Immature natural killer cell (primary cell): ENCODE measurements at regions not wholly inside any gene's neighbourhood (a gene's known extent, or its start where the extent isn't known, plus 50 kb on each side); places are given as distances from the start of the nearest gene placed in this dataset.

Source experiments
- DNase-seq, 3 donors: peaks; one replicate each; pipeline ENCODE4 v3.0.0; 2022; ENCODE audit warnings: mixed read lengths in 1 of 3
- H3K27ac Mint-ChIP-seq, 6 donors: one replicate each; pipeline ENCODE4 v1.8.0; 2020; ENCODE audit warnings: mixed read lengths in 6 of 6, mild to moderate bottlenecking in 5 of 6, inconsistent platforms in 4 of 6, moderate library complexity in 3 of 6
- H3K27me3 Mint-ChIP-seq, 3 donors: one replicate each; pipeline ENCODE4 v1.8.0; 2020 to 2021; ENCODE audit warnings: low read depth in 3 of 3, mild to moderate bottlenecking in 3 of 3, mixed read lengths in 3 of 3, moderate library complexity in 3 of 3, inconsistent platforms in 1 of 3
- H3K36me3 Mint-ChIP-seq, 3 donors: one replicate each; pipeline ENCODE4 v1.8.0; 2020; ENCODE audit warnings: mixed read lengths in 3 of 3, inconsistent platforms in 2 of 3, mild to moderate bottlenecking in 2 of 3
- H3K4me1 Mint-ChIP-seq, 2 donors: one replicate each; pipeline ENCODE4 v1.8.0; 2020; ENCODE audit warnings: inconsistent platforms in 2 of 2, mild to moderate bottlenecking in 2 of 2, mixed read lengths in 2 of 2, moderate library complexity in 1 of 2
- H3K4me3 Mint-ChIP-seq, 5 donors: one replicate each; pipeline ENCODE4 v1.8.0; 2020; ENCODE audit warnings: mild to moderate bottlenecking in 5 of 5, mixed read lengths in 5 of 5, inconsistent platforms in 3 of 5, moderate library complexity in 3 of 5
- H3K9me3 Mint-ChIP-seq, 6 donors: one replicate each; pipeline ENCODE4 v1.8.0; 2020; ENCODE audit warnings: mild to moderate bottlenecking in 6 of 6, mixed read lengths in 6 of 6, inconsistent platforms in 4 of 6, moderate library complexity in 3 of 6

- Mint-ChIP-seq H3K4me1 (peaks cover 0 to 7% of the 10 kb centered on the region in 2 donors), H3K36me3 (no peaks in the 10 kb centered on the region), H3K27me3 (peaks cover 0 to 2% (median 0%) of the 10 kb centered on the region in 3 donors), H3K27ac (no peak overlapping the region), H3K4me3 (peak overlapping the region in 1 of 5 donors; percentile 71), H3K9me3 (peaks cover 1 to 16% (median 9%) of the 10 kb centered on the region in 6 donors)
- DNase-seq, result no peak
These were observed 432.5 kb upstream of the PCDH15 start for GRCh38 chr10:55233505-55233904.

GRCh38 chr10:55233090-55233489 lies 432.1 kb upstream of the PCDH15 start:
- H3K4me1 Mint-ChIP-seq, result peaks cover 0 to 7% of the 10 kb centered on the region in 2 donors
- peak overlapping the region in 1 of 5 donors; percentile 71 for H3K4me3 Mint-ChIP-seq
- H3K36me3 Mint-ChIP-seq, result no peaks in the 10 kb centered on the region
- DNase-seq, result no peak
- H3K27ac Mint-ChIP-seq, result no peak overlapping the region
- H3K9me3 Mint-ChIP-seq, result peaks cover 1 to 17% (median 9%) of the 10 kb centered on the region in 6 donors
- H3K27me3 Mint-ChIP-seq, result peaks cover 0 to 2% (median 0%) of the 10 kb centered on the region in 3 donors

- no peaks in the 10 kb centered on the region for H3K36me3 Mint-ChIP-seq
- no peak for DNase-seq
These were observed 431.5 kb upstream of the PCDH15 start for GRCh38 chr10:55232553-55232952.

DNA sequence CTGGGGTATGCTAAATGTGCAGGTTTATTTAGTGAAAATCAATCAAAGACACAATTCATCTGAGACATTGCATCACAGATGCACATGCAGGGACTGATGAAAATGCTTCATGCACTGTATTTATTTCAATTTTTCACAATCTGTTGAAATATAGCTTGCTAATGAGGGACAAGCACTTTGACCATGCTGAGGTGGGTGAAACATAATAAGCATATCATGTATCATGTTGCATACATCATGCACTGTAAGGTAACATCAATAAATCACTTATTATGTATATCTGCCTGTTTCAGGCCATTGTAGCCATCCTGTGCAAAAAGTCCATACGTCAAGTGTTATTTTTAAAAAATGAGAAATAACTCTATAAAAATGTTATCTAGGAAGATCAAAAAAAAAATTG lies 426.9 kb upstream of the PCDH15 start:
- no peaks in the 10 kb centered on the region for H3K27me3 Mint-ChIP-seq
- no peaks in the 10 kb centered on the region for H3K36me3 Mint-ChIP-seq
- H3K4me3 Mint-ChIP-seq, result no peak overlapping the region
- H3K4me1 Mint-ChIP-seq, result no peaks in the 10 kb centered on the region
- H3K27ac Mint-ChIP-seq, result no peak overlapping the region
- no peak for DNase-seq
- H3K9me3 Mint-ChIP-seq, result peaks cover 3 to 34% (median 15%) of the 10 kb centered on the region in 6 donors

More at GRCh38 chr10:55232553-55232952, 431.5 kb upstream of the PCDH15 start:
- Mint-ChIP-seq H3K4me1 (peaks cover 0 to 7% of the 10 kb centered on the region in 2 donors), H3K27me3 (peaks cover 0 to 2% (median 0%) of the 10 kb centered on the region in 3 donors), H3K9me3 (peaks cover 2 to 22% (median 10%) of the 10 kb centered on the region in 6 donors), H3K4me3 (no peak overlapping the region), H3K27ac (no peak overlapping the region)

DNA sequence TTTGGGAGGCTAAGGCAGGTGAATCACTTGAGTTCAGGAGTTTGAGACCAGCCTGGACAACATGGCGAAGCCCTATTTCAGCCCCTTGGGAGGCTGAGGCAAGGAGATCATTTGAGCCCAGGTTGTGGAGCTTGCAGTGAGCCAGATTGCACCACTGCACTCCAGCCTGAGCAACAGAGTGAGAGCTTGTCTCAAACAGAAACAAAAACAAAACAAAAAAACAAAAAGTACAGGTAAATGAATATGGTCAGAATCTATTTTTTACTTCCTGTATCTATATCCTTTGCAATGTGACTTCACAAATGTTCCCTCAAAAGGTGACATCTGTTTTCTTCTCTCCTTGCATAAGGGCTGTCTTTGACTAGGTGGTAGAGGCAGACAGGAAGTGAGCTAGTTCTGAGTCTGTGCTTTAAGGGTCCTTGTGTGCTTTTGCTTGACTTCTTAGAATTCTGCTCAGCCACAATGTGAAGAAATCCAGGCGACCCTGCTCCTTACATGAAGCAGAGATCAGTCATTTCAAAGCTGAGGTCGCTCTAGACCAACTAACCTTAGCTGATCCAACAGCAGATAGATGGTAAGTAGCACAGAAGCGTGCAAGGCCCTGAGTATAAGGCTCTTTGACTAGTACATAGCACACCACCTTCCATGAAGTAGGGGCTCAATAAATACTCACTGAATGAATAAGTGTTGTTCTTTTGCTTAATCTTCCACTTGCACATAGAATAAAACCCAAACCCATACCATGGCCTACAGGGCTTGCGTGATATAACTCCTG lies 423.2 kb upstream of the PCDH15 start:
- Mint-ChIP-seq H3K27me3 (peaks cover 0 to under 1% (median 0%) of the 10 kb centered on the region in 3 donors), H3K9me3 (peaks cover 4 to 45% (median 10%) of the 10 kb centered on the region in 6 donors), H3K36me3 (no peaks in the 10 kb centered on the region), H3K4me3 (no peak overlapping the region), H3K27ac (no peak overlapping the region), H3K4me1 (no peaks in the 10 kb centered on the region)
- no peak for DNase-seq

GRCh38 chr10:55223352-55223751 lies 422.3 kb upstream of the PCDH15 start:
- no peaks in the 10 kb centered on the region for H3K4me1 Mint-ChIP-seq
- H3K9me3 Mint-ChIP-seq, result peaks cover 4 to 49% (median 10%) of the 10 kb centered on the region in 6 donors
- no peak overlapping the region for H3K27ac Mint-ChIP-seq
- DNase-seq, result no peak
- H3K4me3 Mint-ChIP-seq, result no peak overlapping the region
- peaks cover 0 to 2% (median 1%) of the 10 kb centered on the region in 3 donors for H3K27me3 Mint-ChIP-seq
- H3K36me3 Mint-ChIP-seq, result no peaks in the 10 kb centered on the region

- Mint-ChIP-seq H3K27ac (no peak overlapping the region), H3K27me3 (peaks cover 0 to 2% (median 1%) of the 10 kb centered on the region in 3 donors), H3K4me1 (no peaks in the 10 kb centered on the region), H3K4me3 (no peak overlapping the region), H3K36me3 (no peaks in the 10 kb centered on the region), H3K9me3 (peaks cover 2 to 37% (median 7%) of the 10 kb centered on the region in 6 donors)
- no peak for DNase-seq
These were observed 419.9 kb upstream of the PCDH15 start for GRCh38 chr10:55220975-55221374.

DNA sequence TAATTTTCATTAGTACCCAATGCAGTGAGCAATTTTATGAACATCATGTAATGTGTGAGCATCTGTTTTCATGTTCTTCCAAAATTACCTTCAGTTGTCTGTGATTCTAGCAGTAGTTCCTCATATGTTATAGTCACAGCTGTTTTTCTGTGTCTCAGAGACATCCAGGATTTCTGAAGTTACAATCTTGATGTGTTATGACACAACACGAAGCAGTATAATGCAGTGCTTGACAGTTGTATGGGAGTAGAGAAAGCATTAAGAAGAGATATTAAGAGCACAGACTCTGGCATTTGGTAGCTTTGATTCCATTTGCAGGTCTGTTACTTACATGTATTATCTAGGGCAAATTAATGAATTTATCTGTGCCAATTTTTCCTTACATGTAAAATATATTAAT lies 414.7 kb upstream of the PCDH15 start:
- Mint-ChIP-seq H3K4me1 (no peaks in the 10 kb centered on the region), H3K4me3 (no peak overlapping the region), H3K27ac (no peak overlapping the region), H3K9me3 (peaks cover 5 to 21% (median 8%) of the 10 kb centered on the region in 6 donors), H3K27me3 (peaks cover 0 to 2% (median 1%) of the 10 kb centered on the region in 3 donors), H3K36me3 (no peaks in the 10 kb centered on the region)
- DNase-seq, result no peak

DNA sequence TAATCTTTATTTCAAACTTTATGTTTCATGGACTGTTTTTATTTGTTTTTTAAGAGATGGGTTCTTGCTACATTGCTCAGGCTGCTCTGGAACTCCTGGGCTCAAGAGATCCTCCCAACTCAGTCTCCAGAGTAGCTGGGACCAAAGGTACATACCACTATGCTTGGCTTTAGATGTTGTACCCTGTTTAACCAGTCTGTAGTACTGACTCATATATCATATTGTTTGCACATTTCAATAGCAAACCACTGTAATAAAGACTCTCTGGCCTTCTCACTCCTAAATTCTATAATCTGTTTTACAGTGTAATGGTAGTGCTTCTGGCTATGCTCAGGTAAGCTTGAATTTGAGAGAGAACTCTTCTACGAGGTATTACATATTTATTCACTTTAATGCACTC lies 413.6 kb upstream of the PCDH15 start:
- no peak overlapping the region for H3K27ac Mint-ChIP-seq
- H3K4me3 Mint-ChIP-seq, result no peak overlapping the region
- no peak for DNase-seq
- H3K4me1 Mint-ChIP-seq, result no peaks in the 10 kb centered on the region
- H3K27me3 Mint-ChIP-seq, result peaks cover 0 to 4% (median 1%) of the 10 kb centered on the region in 3 donors
- H3K9me3 Mint-ChIP-seq, result peaks cover 10 to 31% (median 14%) of the 10 kb centered on the region in 6 donors
- no peaks in the 10 kb centered on the region for H3K36me3 Mint-ChIP-seq

GRCh38 chr10:55212051-55212450 lies 411.0 kb upstream of the PCDH15 start:
- no peaks in the 10 kb centered on the region for H3K4me1 Mint-ChIP-seq
- peaks cover 17 to 40% (median 18%) of the 10 kb centered on the region in 6 donors for H3K9me3 Mint-ChIP-seq
- peaks cover 0 to 2% (median 0%) of the 10 kb centered on the region in 3 donors for H3K27me3 Mint-ChIP-seq
- no peak overlapping the region for H3K27ac Mint-ChIP-seq
- H3K4me3 Mint-ChIP-seq, result no peak overlapping the region
- H3K36me3 Mint-ChIP-seq, result no peaks in the 10 kb centered on the region
- DNase-seq, result no peak

GRCh38 chr10:55203874-55204273 lies 402.8 kb upstream of the PCDH15 start:
- no peak overlapping the region for H3K4me3 Mint-ChIP-seq
- no peak overlapping the region for H3K27ac Mint-ChIP-seq
- no peak for DNase-seq
- peaks cover 0 to 2% (median 0%) of the 10 kb centered on the region in 3 donors for H3K27me3 Mint-ChIP-seq
- H3K9me3 Mint-ChIP-seq, result peaks cover 5 to 51% (median 26%) of the 10 kb centered on the region in 6 donors
- H3K36me3 Mint-ChIP-seq, result peaks cover 0 to under 1% (median 0%) of the 10 kb centered on the region in 3 donors
- H3K4me1 Mint-ChIP-seq, result no peaks in the 10 kb centered on the region

DNA sequence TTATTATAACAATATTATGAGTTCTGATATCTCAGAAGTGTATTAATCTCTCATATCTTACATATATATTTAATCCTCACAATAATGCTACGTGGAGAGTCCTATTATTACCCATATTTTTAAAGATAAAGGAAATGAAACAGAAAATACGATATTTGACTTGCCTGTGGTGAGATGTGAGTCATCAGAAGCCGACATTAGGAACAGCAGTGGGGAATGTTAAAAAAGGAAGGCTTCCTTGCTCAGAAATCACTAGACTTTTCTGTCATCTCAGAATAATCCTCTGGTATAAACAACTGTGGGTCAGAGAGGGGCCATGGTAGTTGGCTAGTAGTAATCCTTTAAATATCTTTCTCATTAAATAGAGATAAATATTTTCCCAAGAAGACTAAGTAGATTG lies 402.3 kb upstream of the PCDH15 start:
- Mint-ChIP-seq H3K27ac (no peak overlapping the region), H3K4me1 (no peaks in the 10 kb centered on the region), H3K36me3 (peaks cover 0 to 3% (median 0%) of the 10 kb centered on the region in 3 donors), H3K4me3 (no peak overlapping the region), H3K9me3 (peaks cover 7 to 47% (median 28%) of the 10 kb centered on the region in 6 donors), H3K27me3 (peaks cover 0 to 2% (median 0%) of the 10 kb centered on the region in 3 donors)
- no peak for DNase-seq

- no peak overlapping the region for H3K27ac Mint-ChIP-seq
- H3K27me3 Mint-ChIP-seq, result peaks cover 0 to 2% (median 0%) of the 10 kb centered on the region in 3 donors
- H3K4me1 Mint-ChIP-seq, result no peaks in the 10 kb centered on the region
These were observed 399.0 kb upstream of the PCDH15 start for GRCh38 chr10:55200020-55200419.

DNA sequence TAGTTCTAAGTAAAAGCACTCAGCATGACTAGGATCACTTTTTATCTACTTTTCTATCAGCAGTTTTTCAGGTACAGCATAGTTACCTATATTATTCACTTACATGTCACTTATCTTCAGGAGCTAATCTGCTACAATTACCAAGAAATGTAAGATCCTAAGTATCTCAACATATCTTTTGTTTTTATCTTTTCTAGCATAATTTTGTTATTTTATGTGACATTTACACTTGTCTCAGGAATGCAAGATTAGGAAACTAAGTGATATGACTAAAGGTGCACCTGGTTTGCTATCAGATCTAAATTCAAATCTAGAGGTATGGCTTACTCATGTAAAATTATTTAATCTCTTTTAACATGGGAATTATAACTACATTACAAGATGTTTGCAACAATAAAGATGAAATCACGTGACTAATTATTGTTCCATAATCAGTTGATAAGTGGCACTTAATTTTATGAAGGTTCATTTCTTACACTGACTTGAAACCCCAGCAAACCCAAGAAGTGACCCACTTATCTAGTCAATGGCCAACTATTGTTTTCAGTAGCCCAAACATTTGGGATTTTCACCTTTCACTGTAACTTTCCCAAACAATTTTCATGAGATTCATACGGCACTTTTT lies 390.3 kb upstream of the PCDH15 start:
- no peak for DNase-seq
- Mint-ChIP-seq H3K9me3 (peaks cover 8 to 23% (median 13%) of the 10 kb centered on the region in 6 donors), H3K27ac (no peak overlapping the region), H3K4me1 (no peaks in the 10 kb centered on the region), H3K27me3 (no peaks in the 10 kb centered on the region), H3K36me3 (no peaks in the 10 kb centered on the region), H3K4me3 (no peak overlapping the region)

More at GRCh38 chr10:55200020-55200419, 399.0 kb upstream of the PCDH15 start:
- peaks cover 0 to 3% (median 0%) of the 10 kb centered on the region in 3 donors for H3K36me3 Mint-ChIP-seq
- peaks cover 12 to 48% (median 23%) of the 10 kb centered on the region in 6 donors for H3K9me3 Mint-ChIP-seq
- DNase-seq, result no peak
- no peak overlapping the region for H3K4me3 Mint-ChIP-seq
